A673 (cell line): ENCODE measurements at regions not wholly inside any gene's neighbourhood (a gene's known extent, or its start where the extent isn't known, plus 50 kb on each side); places are given as distances from the start of the nearest gene placed in this dataset.

Source experiments
- EZH2 ChIP-seq: fragments of 200-600 bp; sonication (generic); IDR thresholded peaks from 2 replicates; pipeline ENCODE4 v1.6.1; 2017; ENCODE audit warnings: borderline replicate concordance, low read depth, mild to moderate bottlenecking, mixed read lengths, antibody characterized with exemption, low read length; ENCODE audit not compliant: poor library complexity, severe bottlenecking
- TF ChIP-seq, protein P1 (sequence below): fragments of 300-800, 200-600 bp; sonication (generic); conservative IDR thresholded peaks from 2 replicates; pipeline ENCODE4 v1.5.1; 2017; ENCODE audit warnings: low read depth, mild to moderate bottlenecking, antibody characterized with exemption, low read length, moderate library complexity, mixed read lengths

DNA sequence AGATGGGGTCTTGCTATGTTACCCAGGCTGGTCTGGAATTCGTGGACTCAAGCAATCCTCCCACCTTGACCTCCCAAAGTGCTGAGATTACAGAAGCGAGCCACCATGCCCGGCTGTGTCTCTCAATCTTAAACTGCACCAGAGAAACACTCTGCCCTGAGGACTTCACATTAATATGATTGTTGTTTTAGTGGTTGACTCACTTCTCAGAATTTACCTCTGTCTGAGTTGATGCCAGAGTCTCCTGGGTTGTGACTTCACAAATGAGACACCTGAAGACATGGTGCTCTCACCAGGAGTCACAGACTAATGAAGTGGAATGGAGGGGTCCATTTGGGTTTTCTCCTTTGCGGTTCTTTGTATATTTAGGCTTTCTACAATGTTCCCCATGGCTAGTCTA lies 61.0 kb upstream of the TGIF1 start:
- TF ChIP-seq, protein P1, sequence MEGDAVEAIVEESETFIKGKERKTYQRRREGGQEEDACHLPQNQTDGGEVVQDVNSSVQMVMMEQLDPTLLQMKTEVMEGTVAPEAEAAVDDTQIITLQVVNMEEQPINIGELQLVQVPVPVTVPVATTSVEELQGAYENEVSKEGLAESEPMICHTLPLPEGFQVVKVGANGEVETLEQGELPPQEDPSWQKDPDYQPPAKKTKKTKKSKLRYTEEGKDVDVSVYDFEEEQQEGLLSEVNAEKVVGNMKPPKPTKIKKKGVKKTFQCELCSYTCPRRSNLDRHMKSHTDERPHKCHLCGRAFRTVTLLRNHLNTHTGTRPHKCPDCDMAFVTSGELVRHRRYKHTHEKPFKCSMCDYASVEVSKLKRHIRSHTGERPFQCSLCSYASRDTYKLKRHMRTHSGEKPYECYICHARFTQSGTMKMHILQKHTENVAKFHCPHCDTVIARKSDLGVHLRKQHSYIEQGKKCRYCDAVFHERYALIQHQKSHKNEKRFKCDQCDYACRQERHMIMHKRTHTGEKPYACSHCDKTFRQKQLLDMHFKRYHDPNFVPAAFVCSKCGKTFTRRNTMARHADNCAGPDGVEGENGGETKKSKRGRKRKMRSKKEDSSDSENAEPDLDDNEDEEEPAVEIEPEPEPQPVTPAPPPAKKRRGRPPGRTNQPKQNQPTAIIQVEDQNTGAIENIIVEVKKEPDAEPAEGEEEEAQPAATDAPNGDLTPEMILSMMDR, result no peak
- no peak for TF ChIP-seq EZH2
